HG03439 (cell line): ENCODE measurements at regions not wholly inside any gene's neighbourhood (a gene's known extent, or its start where the extent isn't known, plus 50 kb on each side); places are given as distances from the start of the nearest gene placed in this dataset.
A peak's percentile ranks its signal among the peaks of the same experiment; 100 is the strongest.
"Not testable (repeated sequence)": the region's sequence is repeated elsewhere in the genome, so short reads cannot be mapped to it uniquely, and the experiment has no call there.

Source experiments
- ATAC-seq: cut with Tn5 transposase; IDR thresholded peaks from one replicate; pipeline ENCODE4 v1.9.1; 2021; ENCODE audit warnings: mild to moderate bottlenecking, moderate library complexity; ENCODE audit not compliant: unreplicated experiment

- no peak for ATAC-seq
These were observed 134.8 kb upstream of the TNFSF4 start for GRCh38 chr1:173341971-173342370.

- no peak for ATAC-seq
These were observed 134.4 kb upstream of the PRDX6 start for GRCh38 chr1:173342736-173343135.

- no peak for ATAC-seq
These were observed 132.9 kb upstream of the PRDX6 start for GRCh38 chr1:173344034-173344743.

- ATAC-seq, result no peak
These were observed 129.8 kb upstream of the PRDX6 start for GRCh38 chr1:173347282-173347818.

- ATAC-seq, result not testable (repeated sequence)
These were observed 124.5 kb upstream of the PRDX6 start for GRCh38 chr1:173352635-173353034.

- ATAC-seq, result no peak
These were observed 123.8 kb upstream of the PRDX6 start for GRCh38 chr1:173353350-173353749.

- no peak for ATAC-seq
These were observed 122.2 kb upstream of the PRDX6 start for GRCh38 chr1:173354937-173355280.

GRCh38 chr1:173355281-173356031, 121.7 kb upstream of the PRDX6 start:
- peak; percentile 69 for ATAC-seq

- no peak for ATAC-seq
These were observed 120.9 kb upstream of the PRDX6 start for GRCh38 chr1:173356191-173356762.

- ATAC-seq, result no peak
These were observed 116.6 kb upstream of the PRDX6 start for GRCh38 chr1:173360487-173361063.

- no peak for ATAC-seq
These were observed 114.6 kb upstream of the PRDX6 start for GRCh38 chr1:173362543-173362942.

- ATAC-seq, result no peak
These were observed 112.3 kb upstream of the PRDX6 start for GRCh38 chr1:173364827-173365226.

- no peak for ATAC-seq
These were observed 111.8 kb upstream of the PRDX6 start for GRCh38 chr1:173365341-173365740.

GRCh38 chr1:173367136-173367535, 110.0 kb upstream of the PRDX6 start:
- no peak for ATAC-seq

- not testable (repeated sequence) for ATAC-seq
These were observed 106.5 kb upstream of the PRDX6 start for GRCh38 chr1:173370586-173370985.

GRCh38 chr1:173376065-173376464, 101.1 kb upstream of the PRDX6 start:
- not testable (repeated sequence) for ATAC-seq

- ATAC-seq, result no peak
These were observed 99.9 kb upstream of the PRDX6 start for GRCh38 chr1:173377266-173377665.

- no peak for ATAC-seq
These were observed 93.8 kb upstream of the PRDX6 start for GRCh38 chr1:173383351-173383750.

GRCh38 chr1:173388352-173388751, 88.8 kb upstream of the PRDX6 start:
- no peak for ATAC-seq

- no peak for ATAC-seq
These were observed 84.1 kb upstream of the PRDX6 start for GRCh38 chr1:173392895-173393658.

- ATAC-seq, result no peak
These were observed 83.5 kb upstream of the PRDX6 start for GRCh38 chr1:173393659-173394000.
